Psoas muscle (tissue), 7 donors: ENCODE measurements at regions not wholly inside any gene's neighbourhood (a gene's known extent, or its start where the extent isn't known, plus 50 kb on each side); places are given as distances from the start of the nearest gene placed in this dataset.
A peak's percentile ranks its signal among the peaks of the same experiment; 100 is the strongest.

Source experiments
- ATAC-seq, 4 donors: fragments of 200-7000 bp; cut with Tn5 transposase; one replicate each; pipeline ENCODE4 v1.9.1; 2020; ENCODE audit warnings: moderate library complexity in 3 of 4, mild to moderate bottlenecking in 2 of 4
- DNase-seq, 2 donors: peaks; one replicate each; pipeline ENCODE4 v3.0.0-alpha.2; 2020
- H3K27ac ChIP-seq: fragments of 200-600 bp; one replicate; pipeline ENCODE4 v1.8.0; 2022
- H3K27me3 ChIP-seq, 3 donors: fragments of 200-600 bp in 1 of 3; one replicate each; pipeline versions ENCODE4 v1.6.1 to v1.8.0; 2013 to 2022; ENCODE audit warnings: low read length in 2 of 3, mild to moderate bottlenecking in 2 of 3, moderate library complexity in 1 of 3; ENCODE audit not compliant: insufficient read depth in 3 of 3
- H3K36me3 ChIP-seq, 2 donors: fragments of 200-600 bp in 1 of 2; one replicate each; pipeline versions ENCODE4 v1.6.1 to v1.8.0; 2013 to 2022; ENCODE audit warnings: low read depth in 1 of 2, mild to moderate bottlenecking in 1 of 2, moderate library complexity in 1 of 2; ENCODE audit not compliant: insufficient read depth in 1 of 2
- H3K4me1 ChIP-seq: fragments of 200-600 bp; one replicate; pipeline ENCODE4 v1.8.0; 2022
- H3K4me3 ChIP-seq: fragments of 200-600 bp; one replicate; pipeline ENCODE4 v1.8.0; 2022; ENCODE audit warnings: mild to moderate bottlenecking
- H3K9me3 ChIP-seq: fragments of 200-600 bp; one replicate; pipeline ENCODE4 v1.8.0; 2022
- CTCF ChIP-seq: fragments of 200-600 bp; IDR thresholded peaks from one replicate; pipeline ENCODE4 v1.8.0; 2022; ENCODE audit warnings: antibody characterized with exemption
- WGBS, 3 donors: extraction: QIAGEN DNeasy Blood & Tissue Kit; methylation state at CpG; one replicate each; pipeline versions ENCODE4 v1.1.6 to v1.1.7; 2013; 5-methylcytosine and 5-hydroxymethylcytosine counted together
- intact Hi-C, 2 donors: fragments of 100-400 bp; cut with DNase I; formaldehyde crosslinking; loops; one replicate each; pipeline versions ENCODE4 v1.11.0 to v1.14.2; 2022
- donor health status: healthy with polysubstance abuse.
- donor health status: DM: no; HTN: no; CAD: no; lungs with moderate emphysema.
- donor health status: Bipolar disorder and iron deficiency.
- donor health status: healthy.
- donor health status: DM: yes; HTN: yes; CAD: no.
- donor health status: DM: no; HTN: no; CAD: no.
- donor health status: DM: yes; HTN: yes; CAD: no.

- no peak for DNase-seq
- Histone ChIP-seq H3K4me1 (peaks cover 40% of the 10 kb centered on the region), H3K27me3 (no peaks in the 10 kb centered on the region), H3K4me3 (no peak overlapping the region), H3K9me3 (no peaks in the 10 kb centered on the region), H3K27ac (peak overlapping the region; percentile 93), H3K36me3 (no peaks in the 10 kb centered on the region)
- intact Hi-C loops: loop anchor here in 1 of 2 donors (5.0 kb wide), 2 partner anchors 34 to 164 kb away; no protein-coding TSS in a partner anchor
- TF ChIP-seq CTCF: no peak
- no peak for ATAC-seq
- 86 to 100% (median 96%) methylated on average over 1 of the region's 1 CpG for WGBS, 3 donors
These were observed 161.1 kb upstream of the FGGY start for GRCh38 chr1:59135761-59136255.

DNA sequence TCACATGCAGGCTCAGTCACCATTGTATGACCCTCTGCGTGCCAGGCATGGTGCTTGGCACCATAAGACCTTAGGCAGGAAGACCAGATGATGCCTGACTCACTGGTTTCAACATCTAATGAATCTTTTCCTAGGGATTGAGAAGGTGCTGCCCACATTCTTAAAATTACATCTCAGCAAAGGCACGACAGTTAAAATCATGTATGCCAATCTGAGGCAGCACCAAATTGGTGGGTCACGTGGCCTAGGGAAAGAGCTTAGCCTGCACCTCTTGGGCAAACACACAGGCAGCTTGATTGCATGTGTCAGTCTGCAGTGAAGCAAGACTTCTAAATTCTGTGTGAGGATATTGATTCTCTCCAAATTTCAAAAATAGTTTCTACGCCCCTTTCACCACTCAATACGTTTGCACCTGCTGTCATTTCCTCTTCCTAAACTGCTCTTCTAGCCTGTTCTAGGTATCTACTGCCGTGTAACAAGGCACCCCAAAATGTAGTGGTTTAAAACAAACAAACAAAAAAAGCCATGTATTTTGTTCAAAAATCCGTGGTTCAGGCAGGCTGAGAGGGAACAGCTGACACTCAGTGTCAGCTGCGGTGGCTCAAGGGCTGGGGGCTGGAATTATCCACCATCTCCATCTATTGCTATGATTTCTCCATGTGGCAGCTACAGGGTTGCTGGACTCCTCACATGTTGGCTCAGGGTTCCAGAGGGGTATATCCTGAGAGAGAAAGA, 160.2 kb upstream of the FGGY start:
- 31 to 64% (median 37%) methylated on average over 8 of the region's 8 CpGs for WGBS, 3 donors
- H3K36me3 ChIP-seq: no peaks in the 10 kb centered on the region
- no peak for TF ChIP-seq CTCF
- intact Hi-C loops: loop anchor here in 1 of 2 donors (5.0 kb wide), 2 partner anchors 34 to 164 kb away; no protein-coding TSS in a partner anchor
- H3K27ac ChIP-seq: peak overlapping the region; percentile 93
- ATAC-seq: peak; percentile 72 to 87 (median 79)
- H3K4me1 ChIP-seq: peaks cover 40% of the 10 kb centered on the region
- H3K27me3 ChIP-seq: no peaks in the 10 kb centered on the region
- peak overlapping the region; percentile 16 for H3K4me3 ChIP-seq
- no peaks in the 10 kb centered on the region for H3K9me3 ChIP-seq
- peak; percentile 35 to 78 for DNase-seq

GRCh38 chr1:59137276-59137615, 159.6 kb upstream of the FGGY start:
- intact Hi-C loops: loop anchor here in 1 of 2 donors (5.0 kb wide), 2 partner anchors 35 to 165 kb away; no protein-coding TSS in a partner anchor
- H3K27ac ChIP-seq: peak overlapping the region; percentile 93
- 46 to 76% (median 52%) methylated on average over 3 of the region's 3 CpGs for WGBS, 3 donors

GRCh38 chr1:59137968-59138367, 158.9 kb upstream of the FGGY start:
- peak; percentile 36 to 68 (median 58) for ATAC-seq
- peak overlapping the region; percentile 93 for H3K27ac ChIP-seq
- intact Hi-C loops: loop anchor here (2.0 to 5.0 kb wide), 3 partner anchors 36 to 353 kb away; partner anchors contain the start of gene JUN (in 1 of the 2)

More at GRCh38 chr1:59137276-59137615, 159.6 kb upstream of the FGGY start:
- no peak for TF ChIP-seq CTCF
- peaks cover 41% of the 10 kb centered on the region for H3K4me1 ChIP-seq
- no peak overlapping the region for H3K4me3 ChIP-seq
- ATAC-seq: no peak
- no peaks in the 10 kb centered on the region for H3K9me3 ChIP-seq
- no peaks in the 10 kb centered on the region for H3K27me3 ChIP-seq
- DNase-seq: no peak
- no peaks in the 10 kb centered on the region for H3K36me3 ChIP-seq

More at GRCh38 chr1:59137968-59138367, 158.9 kb upstream of the FGGY start:
- WGBS, 3 donors: 23 to 65% (median 31%) methylated on average over 4 of the region's 4 CpGs
- H3K4me3 ChIP-seq: peak overlapping the region; percentile 37
- no peaks in the 10 kb centered on the region for H3K36me3 ChIP-seq
- no peak for DNase-seq
- no peaks in the 10 kb centered on the region for H3K27me3 ChIP-seq
- peaks cover 48% of the 10 kb centered on the region for H3K4me1 ChIP-seq
- TF ChIP-seq CTCF: no peak
- no peaks in the 10 kb centered on the region for H3K9me3 ChIP-seq
